ENCODE measurements at regions not wholly inside any gene's neighbourhood (a gene's known extent, or its start where the extent isn't known, plus 50 kb on each side); places are given as distances from the start of the nearest gene placed in this dataset.

DNA sequence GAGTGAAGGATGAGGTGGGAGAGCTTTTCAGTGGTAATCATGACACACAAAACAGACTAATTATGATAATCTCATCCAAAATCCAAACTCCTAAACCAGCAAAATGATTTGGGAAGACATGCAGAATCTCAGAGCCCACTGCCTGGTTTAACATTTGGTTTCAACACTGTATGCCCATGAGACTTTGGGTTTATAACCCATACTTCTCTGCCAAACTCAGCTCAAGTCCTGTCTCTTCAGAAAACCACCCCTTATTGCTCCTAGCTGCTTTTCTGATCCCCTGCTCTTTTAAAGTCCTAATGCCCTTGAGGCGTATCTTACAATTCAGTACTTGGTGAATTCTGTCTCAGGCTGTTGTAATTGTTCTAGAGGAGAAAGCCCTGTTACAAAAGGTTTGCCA, 593.0 kb upstream of the ID2 start:
- no peak for TF ChIP-seq CTCF (IDR thresholded peaks at IDR 0.05)
- Histone ChIP-seq H3K4me3 (no peak overlapping the region), H3K4me1 (ENCODE audit: control insufficient read depth in 1 of 2, low read depth in 2 of 2) (no peaks in the 10 kb centered on the region), H3K36me3 (no peaks in the 10 kb centered on the region), H3K27ac (no peak overlapping the region), H3K9me3 (no peaks in the 10 kb centered on the region), H3K27me3 (replicated peaks; ENCODE audit: insufficient read depth) (no peaks in the 10 kb centered on the region)
- no peak for DNase-seq (ENCODE audit: low spot score)
- ATAC-seq (ENCODE audit: insufficient number of reproducible peaks, low FRiP score, low read depth) = no peak

- Histone ChIP-seq H3K27ac (no peak overlapping the region), H3K4me3 (no peak overlapping the region), H3K9me3 (no peaks in the 10 kb centered on the region), H3K4me1 (ENCODE audit: control insufficient read depth in 1 of 2, low read depth in 2 of 2) (no peaks in the 10 kb centered on the region), H3K27me3 (replicated peaks; ENCODE audit: insufficient read depth) (no peaks in the 10 kb centered on the region), H3K36me3 (no peaks in the 10 kb centered on the region)
- ATAC-seq (ENCODE audit: insufficient number of reproducible peaks, low FRiP score, low read depth) (no peak), DNase-seq (ENCODE audit: low spot score) (no peak)
- no peak for TF ChIP-seq CTCF (IDR thresholded peaks at IDR 0.05)
These were observed 592.3 kb upstream of the ID2 start for GRCh38 chr2:8089596-8089995.

GRCh38 chr2:8090748-8091700, 590.8 kb upstream of the ID2 start:
- H3K27ac ChIP-seq = no peak overlapping the region
- H3K27me3 ChIP-seq (replicated peaks; ENCODE audit: insufficient read depth) = no peaks in the 10 kb centered on the region
- no peaks in the 10 kb centered on the region for H3K36me3 ChIP-seq
- TF ChIP-seq CTCF (IDR thresholded peaks at IDR 0.05) = no peak
- DNase-seq (ENCODE audit: low spot score) (peak; percentile 50), ATAC-seq (ENCODE audit: insufficient number of reproducible peaks, low FRiP score, low read depth) (peak; percentile 59)
- no peaks in the 10 kb centered on the region for H3K4me1 ChIP-seq (ENCODE audit: control insufficient read depth in 1 of 2, low read depth in 2 of 2)
- no peak overlapping the region for H3K4me3 ChIP-seq
- H3K9me3 ChIP-seq = no peaks in the 10 kb centered on the region

GRCh38 chr2:8094526-8094925, 587.3 kb upstream of the ID2 start:
- ATAC-seq (ENCODE audit: insufficient number of reproducible peaks, low FRiP score, low read depth) (no peak), DNase-seq (ENCODE audit: low spot score) (no peak)
- H3K9me3 ChIP-seq = no peaks in the 10 kb centered on the region
- TF ChIP-seq CTCF (IDR thresholded peaks at IDR 0.05) = no peak
- no peak overlapping the region for H3K27ac ChIP-seq
- no peaks in the 10 kb centered on the region for H3K4me1 ChIP-seq (ENCODE audit: control insufficient read depth in 1 of 2, low read depth in 2 of 2)
- no peak overlapping the region for H3K4me3 ChIP-seq
- H3K36me3 ChIP-seq = no peaks in the 10 kb centered on the region
- H3K27me3 ChIP-seq (replicated peaks; ENCODE audit: insufficient read depth) = no peaks in the 10 kb centered on the region

DNA sequence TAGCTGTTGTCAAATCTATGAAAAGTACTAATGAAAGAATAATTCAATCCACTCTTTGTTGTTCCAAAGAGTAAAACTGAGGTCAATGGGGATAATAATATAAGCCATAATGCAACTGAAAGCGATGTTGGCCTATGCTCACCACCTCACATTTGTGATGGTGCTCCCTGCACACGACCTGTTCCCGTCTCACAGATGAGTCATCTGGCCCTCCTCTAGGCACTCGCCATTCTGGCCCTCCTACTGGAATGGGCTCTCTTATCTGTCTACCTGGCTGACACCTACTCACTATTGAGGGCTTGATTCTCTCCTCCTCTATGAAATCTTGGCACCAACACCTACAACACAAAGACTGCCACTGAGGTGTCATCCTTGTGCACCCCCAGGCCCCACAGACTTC, 585.9 kb upstream of the ID2 start:
- no peak overlapping the region for H3K27ac ChIP-seq
- H3K4me3 ChIP-seq = no peak overlapping the region
- H3K9me3 ChIP-seq = no peaks in the 10 kb centered on the region
- no peaks in the 10 kb centered on the region for H3K4me1 ChIP-seq (ENCODE audit: control insufficient read depth in 1 of 2, low read depth in 2 of 2)
- H3K27me3 ChIP-seq (replicated peaks; ENCODE audit: insufficient read depth) = no peaks in the 10 kb centered on the region
- H3K36me3 ChIP-seq = no peaks in the 10 kb centered on the region
- TF ChIP-seq CTCF (IDR thresholded peaks at IDR 0.05) = no peak
- ATAC-seq (ENCODE audit: insufficient number of reproducible peaks, low FRiP score, low read depth) = no peak
- no peak for DNase-seq (ENCODE audit: low spot score)

Data from thoracic aorta (tissue), 2 donors.